Kidney capillary endothelial cell (primary cell): ENCODE measurements at regions not wholly inside any gene's neighbourhood (a gene's known extent, or its start where the extent isn't known, plus 50 kb on each side); places are given as distances from the start of the nearest gene placed in this dataset.
A peak's percentile ranks its signal among the peaks of the same experiment; 100 is the strongest.

ENCODE experiments used
- DNase-seq: peaks from one replicate; pipeline ENCODE4 v3.0.0-alpha.2; 2018; ENCODE audit warnings: low spot score

DNA sequence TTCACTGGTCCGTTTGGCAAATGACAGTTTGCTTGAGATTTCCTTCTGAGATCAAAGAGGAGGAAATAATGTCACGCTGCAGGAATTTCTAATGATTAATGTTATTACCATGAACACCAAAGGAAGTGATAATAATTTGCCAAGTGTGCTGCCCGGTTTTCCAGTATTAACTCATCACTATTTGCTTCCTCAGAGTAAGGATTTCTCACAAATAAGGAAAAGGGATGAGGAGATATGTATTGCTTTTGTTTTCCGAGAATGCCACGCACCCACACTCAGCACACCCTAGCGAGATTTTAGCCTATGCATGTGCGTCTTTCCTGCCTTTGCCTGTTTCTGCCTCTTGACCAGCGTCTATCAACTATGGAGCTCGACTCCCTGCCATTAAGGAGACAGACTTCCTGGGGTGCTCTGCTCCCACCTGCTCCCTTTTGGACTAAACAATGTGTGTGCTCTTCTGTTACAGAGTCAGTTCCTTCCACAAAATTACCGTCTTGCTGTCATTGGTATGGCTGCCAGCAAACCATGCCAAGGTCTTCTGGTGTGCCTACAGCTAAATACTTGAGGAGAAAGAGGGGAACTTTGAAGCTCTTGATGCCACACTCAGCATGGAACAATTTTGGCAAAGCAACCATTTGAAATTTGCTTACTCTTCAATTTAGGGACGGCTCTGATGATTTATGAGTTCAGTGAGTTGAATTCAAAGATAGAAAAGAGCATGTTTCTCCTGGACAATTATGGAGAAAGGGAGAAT is 393.1 kb upstream of the ZFP42 start:
- peak; percentile 88 for DNase-seq

DNA sequence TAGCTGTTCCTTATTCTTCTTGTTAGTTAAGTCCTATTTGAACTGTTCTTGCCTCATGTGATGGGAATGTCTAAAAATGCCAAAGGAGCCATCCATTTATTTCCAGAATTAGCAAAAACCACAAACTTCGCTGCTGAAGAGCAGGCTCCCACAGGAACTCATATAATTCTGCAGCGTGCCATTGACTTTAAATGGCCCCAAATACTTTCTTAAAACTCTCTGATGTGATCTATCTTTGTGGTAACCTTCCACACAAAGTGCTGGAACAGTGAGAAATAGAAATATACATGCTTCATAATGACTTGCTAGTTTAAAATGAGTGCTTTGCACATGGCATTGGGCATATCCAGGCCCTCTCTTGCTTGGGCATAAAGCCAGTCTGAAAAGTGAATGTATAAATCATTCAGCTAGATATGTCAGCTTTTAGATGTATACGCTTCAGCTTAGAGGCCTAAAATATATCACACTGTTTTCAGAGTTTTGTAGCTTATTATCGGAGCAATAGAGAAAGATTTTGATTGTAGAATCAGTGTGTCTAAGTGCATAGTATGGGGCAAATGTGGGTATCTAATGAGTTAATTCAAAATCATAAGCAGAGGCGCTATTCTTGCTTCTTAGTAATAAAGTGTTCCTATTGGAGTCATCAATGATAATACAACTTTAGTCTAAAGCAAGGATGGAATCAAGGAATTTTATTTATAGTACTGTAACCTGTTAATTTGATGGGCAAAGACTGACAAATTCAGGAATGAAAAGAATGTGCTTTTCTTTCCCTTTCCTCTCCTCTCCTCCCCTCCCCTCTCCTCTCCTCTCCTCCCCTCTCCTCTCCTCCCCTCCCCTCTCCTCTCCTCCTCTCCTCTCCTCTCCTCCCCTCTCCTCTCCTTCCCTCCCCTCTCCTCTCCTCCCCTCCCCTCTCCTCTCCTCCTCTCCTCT is 392.2 kb upstream of the ZFP42 start:
- no peak for DNase-seq

DNA sequence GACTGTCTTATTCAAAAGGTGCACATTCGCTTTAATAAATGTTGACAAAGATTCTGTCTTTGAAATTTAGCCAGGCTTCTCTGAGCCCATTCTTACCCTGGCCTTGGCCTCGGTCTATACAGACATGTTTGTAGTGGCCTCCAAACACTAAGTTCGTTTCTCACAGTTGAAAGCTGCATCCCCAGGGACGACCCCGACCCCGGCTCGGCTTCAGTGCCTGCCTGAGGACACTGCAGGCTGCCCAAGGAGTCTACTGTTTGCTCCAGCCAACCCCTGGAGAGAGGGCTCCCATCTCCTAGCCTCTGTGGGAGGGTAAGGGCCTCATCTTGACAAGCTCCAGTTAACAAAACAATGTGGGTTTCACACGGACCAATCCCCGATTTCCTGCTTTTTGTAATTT is 390.6 kb upstream of the ZFP42 start:
- DNase-seq, result no peak

DNA sequence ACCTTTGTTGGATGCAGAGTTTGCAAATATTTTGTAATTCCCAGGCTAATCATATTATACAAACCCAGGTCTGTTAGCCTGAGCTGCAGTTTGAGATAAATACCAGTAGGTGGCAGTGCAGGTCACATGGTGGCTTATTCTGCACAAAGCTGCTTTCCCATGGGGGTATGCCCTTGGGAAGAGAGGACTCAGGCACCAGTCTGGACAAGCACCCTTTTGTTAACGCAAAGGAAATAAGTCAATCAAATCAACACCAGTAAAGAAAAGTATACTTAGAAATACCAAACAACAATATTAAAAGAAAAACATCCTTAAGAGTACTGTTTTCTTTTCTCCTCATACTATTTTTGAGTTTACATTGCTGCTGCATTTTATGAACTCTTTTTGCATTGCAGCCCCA is 389.0 kb upstream of the ZFP42 start:
- peak; percentile 55 for DNase-seq

DNA sequence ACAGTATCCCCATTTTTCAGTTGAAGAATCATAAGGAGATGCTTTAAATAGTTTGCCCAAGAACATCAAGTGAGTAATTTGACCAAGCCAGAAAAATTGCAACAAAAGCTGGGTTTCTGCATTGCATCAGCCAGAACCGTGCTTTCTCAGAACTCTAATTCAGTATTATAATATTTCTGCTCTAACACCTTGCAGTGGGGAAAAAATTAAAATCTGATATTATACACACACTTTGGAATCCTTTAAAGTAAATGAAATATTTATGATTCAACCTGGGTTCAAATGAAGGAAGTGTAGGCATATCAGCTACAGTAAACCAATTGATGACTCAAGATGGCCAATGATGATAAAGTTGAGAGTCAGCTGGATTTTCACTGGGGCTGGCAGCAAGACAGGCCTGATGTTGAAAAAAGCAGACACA is 387.6 kb upstream of the ZFP42 start:
- no peak for DNase-seq

DNA sequence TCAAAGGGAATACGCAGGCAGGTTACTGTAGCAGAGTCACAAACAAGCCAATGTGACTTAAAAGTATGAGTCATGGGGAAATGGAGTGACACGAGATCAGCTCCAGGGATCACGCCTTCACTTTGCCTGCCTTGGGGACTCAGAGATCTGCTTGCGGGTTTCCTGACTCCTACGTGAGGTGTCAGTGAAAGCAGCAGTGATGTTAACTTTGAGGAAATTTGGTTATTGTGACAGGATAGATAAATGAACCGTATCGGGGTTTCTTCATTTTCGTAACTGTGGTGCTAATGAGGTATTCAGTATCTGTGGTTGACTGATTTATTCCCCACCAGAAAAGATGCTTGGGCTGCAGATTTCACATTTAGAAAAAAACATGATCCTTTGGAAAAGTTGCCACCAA is 383.3 kb upstream of the ZFP42 start:
- peak; percentile 17 for DNase-seq

DNA sequence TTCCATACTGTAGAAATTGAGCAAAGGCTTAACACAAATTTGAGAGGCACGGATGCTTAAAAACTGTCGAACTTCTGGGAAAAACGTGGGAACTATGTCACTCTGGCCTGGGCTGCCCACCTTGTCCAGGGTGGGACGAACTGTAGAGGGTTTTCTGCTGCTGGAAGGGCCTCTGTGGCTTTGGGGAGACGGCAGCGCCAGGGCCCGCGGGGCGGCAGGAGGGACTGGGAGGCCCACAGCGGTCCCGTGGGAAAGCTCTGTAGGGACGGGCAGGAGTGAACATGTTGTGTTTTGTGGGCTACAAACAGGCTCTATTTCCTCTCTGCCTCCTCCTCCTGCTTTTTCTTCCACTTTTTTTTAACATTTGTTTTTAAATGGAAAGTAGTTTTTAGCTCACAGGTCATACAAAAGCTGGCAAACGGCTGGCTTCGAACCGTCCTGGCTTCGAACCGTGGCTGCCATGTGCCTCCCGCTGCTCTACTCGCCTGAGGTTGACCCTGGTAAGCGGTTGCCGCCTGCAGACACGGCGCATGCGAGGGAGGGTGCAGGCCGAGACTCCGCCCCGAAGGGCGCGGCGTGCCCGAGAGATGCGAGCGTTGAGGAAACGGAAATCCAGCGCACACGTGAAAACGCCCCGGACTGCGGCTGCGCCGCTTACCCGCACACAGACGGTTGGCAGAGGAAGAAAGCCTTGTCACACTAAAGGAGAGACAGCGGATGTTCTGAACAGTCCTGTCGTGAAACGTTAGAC is 382.3 kb upstream of the ZFP42 start:
- no peak for DNase-seq

DNA sequence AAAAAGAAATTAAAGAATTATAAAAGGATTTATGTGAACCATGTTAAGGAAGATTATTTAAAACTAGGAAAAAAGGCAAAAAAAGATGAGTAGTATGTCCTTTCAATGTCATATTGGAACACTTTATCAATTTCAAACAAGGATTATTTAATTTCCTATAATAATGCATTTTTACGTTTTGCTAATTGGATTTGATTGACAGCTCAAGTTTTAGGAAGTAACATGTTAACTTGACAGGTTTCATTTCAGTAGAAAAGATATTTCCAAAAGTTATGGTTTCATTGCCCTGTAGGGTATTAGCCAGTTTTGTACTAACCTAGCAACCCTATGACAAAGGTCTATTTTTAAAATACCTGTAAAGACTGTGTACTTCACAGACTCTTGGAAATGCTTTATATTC is 379.6 kb upstream of the ZFP42 start:
- no peak for DNase-seq

DNA sequence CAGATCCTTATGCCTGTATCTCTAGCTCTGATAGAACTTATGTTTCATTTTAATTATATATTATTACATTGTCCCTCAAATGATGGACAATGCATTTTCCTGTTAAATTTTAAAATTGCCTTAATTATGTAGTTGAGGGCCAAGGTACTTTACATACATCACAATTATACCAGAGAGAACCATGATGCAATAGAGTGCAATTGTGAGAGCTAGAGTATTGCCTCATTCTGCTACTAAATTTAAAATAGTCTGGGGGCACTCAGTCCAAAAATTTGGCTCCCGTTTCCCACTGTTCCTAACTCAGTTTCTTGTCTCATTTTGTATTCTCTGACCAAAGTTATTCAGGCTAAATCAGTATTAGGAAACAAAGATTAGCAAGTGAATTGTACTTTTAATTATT is 378.5 kb upstream of the ZFP42 start:
- no peak for DNase-seq

DNA sequence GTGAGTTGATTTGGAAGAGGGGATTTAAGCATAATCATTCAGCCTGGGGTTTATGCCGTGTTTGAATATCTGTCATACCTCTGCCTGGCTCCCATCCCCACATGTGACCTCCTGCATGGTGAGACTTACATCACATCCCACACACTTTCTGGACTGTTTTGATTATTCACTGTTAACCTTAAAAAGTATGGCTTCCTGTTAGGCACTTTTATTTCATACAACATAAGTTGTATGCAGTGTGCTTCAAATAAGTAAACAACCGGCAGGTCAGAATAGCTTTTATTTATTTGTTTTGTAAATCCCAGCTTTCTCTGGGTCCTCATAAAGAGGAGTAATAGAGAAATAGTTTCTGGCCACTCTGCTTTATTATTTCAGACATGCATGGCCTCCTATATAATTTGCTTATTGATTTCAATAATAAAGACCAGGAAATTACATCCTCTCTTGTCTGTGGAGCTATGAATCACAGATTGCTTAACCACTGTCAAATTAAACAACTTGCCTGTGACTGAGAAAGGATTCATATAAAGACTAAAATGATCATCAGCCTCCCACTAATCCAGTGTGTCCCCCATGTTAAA is 376.8 kb upstream of the ZFP42 start:
- no peak for DNase-seq

DNA sequence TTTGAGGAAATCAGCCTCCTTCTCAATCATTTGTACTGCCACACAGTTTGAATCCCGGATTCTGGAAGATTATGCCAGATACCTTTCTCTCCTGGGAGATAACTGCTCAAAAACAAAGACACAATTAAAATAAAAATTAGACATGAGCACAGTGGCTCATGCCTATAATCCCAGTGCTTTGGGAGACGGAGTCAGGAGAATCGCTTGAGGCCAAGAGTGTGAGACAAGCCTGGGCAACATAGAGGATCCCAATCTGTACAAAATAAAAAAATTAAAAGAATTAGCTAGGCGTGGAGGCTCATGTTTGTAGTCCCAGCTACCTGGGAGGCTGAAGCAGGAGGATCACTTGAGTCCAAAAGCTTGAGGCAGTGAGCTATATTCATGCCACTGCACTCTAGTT is 376.3 kb upstream of the ZFP42 start:
- DNase-seq, result no peak

DNA sequence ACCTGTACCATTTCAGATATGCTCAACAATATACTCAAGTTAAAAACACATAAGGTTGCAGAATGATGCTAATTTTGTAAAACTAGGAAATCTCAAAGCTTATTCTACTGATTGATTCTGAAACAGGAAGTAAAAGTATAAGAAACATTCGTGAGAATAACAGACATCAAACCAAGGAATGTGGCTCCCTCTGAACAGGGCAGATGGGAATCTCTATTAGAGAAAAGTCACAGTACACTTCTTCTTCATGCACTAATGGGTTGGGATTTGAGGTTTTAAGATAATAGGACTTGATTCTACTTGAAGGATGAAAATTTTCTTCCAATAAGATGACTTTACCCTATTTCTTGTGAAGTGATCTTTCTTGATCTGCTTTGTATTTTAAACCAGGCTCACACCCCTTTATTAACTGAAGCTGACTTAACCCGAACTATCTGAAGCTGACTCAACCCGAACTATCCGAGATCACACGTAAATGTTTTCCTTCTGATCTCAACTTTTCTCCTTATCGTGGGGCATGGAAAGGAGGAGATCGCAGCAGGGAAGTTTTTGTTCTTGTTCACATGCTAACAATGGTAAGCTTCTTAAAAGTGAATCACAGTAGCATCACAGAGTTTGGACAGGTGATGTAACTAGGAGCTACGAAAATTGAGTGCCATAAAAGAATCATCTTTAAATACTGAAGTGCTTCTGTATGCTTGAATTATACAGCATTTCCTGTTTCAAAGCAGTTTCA is 363.1 kb upstream of the ZFP42 start:
- DNase-seq, result no peak

DNA sequence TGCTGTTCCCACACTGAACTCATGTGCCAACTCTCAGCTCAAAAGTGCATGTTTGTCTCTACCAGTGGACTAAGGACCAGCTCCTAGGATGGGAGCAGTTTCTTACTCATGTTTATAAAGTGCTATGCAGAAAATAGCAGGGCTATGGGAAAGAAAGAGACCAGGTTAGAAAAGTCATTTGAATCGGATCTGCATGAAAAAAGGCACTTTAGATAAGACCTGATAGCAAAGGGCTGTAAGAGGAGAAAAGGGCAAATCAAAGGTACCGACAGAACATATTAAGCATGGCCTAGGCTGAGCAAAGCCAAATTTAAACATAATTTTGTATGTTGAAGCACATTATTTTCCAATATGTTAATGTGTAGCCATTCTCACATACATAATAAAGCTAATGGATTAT is 362.3 kb upstream of the ZFP42 start:
- no peak for DNase-seq

DNA sequence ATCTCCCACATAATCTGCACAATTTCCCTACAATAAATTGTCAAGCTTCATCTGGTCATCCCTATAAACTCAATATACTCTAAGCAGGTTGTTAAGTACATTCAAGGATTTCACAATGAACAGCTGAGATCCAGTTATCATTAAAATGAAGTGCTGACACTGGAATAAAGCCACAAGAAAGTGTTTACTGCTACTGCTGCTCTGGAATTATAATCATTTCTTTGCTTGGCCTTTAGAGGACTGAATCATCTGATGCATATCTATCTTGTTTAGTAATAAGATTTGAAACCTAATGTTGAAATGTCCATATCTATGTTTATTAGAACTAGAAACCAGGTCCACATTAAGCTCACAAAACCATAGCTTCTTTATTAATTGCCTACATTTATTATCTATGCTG is 338.6 kb upstream of the ZFP42 start:
- no peak for DNase-seq

DNA sequence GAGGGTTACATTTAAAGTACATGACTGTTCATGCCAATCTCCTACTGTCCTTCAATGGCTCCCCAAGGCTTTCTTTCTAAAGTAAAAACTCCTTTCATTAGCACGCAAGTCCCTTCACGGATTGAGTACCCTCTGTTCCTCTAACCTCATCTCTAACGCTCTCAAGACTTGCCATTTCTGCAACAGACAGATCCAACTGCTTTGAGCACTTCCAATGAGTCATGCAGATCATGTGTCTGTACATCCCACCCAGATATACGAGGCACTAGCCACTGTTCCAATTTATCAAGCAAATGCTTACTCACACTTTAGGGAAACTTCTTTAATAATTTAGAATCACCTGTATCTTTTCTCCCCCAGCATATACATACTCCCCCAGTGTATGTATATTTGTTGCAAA is 332.5 kb upstream of the ZFP42 start:
- no peak for DNase-seq

DNA sequence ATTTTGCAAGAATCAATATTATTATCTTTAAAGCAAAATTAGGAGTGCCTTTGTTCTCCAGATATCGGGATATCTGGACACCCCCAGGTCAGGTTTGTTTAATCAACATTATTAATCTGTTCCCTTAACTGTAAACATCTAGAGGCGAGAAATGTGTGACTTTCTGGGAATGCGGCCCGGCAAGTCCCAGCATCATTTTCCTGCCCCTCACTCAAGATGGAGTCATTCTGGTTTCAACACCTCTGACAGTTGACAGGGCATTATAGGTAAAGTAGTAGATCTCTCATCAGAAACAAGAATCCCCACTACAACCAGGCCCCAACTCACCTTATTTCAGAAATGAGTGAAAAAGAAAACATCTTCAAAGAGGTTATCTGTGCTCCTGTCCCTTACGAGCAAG is 331.6 kb upstream of the ZFP42 start:
- no peak for DNase-seq

DNA sequence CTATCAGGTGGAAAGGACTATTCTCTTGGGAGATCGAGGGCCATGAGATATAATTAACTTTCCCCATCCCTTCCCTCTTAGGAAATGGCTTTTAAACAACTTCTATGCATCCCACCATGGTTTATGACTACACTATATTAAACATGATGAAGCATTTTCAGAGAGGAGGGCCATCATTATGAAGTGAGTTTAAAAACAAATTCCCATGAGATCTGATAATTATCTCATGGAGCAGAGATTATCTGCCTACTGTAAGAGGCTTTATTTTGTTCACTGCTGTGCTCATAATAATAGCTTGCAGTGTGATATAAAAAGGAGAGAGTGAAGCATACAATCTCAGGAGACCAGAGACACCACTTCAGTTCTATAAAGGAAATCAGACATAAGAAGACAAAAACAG is 330.5 kb upstream of the ZFP42 start:
- no peak for DNase-seq

DNA sequence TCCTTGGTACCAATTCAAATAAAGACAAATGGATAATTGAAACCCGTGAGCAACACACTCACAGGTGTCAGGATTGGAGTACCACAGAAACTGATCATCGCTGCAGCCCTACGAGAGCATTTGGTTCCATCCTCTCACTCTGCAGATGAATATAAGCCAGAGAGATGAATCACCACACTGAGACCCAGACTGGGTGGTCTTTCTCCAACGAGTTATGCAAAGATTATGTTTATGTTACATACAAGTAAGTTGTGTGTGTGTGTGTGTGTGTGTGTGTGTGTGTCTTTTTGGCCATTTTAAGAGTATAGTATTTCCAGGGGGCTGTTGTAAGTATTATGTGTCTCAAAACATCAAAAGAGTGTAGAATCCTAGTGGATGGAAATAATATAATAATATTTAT is 329.5 kb upstream of the ZFP42 start:
- DNase-seq, result no peak

DNA sequence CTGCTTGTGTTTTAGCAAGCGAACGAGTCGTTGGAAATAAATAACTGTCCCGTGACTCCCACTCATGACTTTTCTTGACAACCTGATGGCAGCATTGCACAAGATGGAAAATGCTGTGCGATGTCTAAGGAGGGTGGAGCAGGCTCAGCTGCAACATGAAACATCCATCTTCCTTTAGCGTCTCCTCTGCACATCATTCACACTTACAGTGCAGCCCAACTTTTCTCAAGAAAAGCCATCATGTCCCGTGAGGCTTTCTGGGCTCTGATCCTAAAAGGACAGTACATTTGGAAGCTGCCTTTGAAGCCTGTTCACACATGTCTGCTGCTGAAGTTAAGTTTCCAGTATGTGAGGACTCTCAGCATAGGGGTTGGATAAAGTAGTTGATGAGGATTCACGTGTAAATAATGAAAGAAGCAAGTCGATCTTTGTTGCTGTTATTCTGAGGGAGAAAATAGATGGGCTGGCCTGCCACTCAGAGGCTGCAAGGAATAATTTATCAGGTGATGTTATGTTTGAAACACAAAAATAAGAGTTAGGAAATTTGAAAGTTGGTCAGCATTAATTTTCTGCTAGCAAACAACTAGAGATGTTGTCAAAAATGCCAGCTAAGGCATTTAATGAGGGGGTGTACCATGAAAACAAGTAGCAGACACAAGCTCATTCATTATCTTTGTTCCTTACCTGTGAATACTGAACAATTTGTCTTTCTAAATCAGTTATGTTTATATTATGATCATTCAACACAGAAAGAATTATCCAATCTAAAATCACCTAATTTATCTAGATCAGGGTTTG is 328.7 kb upstream of the ZFP42 start:
- DNase-seq, result no peak

DNA sequence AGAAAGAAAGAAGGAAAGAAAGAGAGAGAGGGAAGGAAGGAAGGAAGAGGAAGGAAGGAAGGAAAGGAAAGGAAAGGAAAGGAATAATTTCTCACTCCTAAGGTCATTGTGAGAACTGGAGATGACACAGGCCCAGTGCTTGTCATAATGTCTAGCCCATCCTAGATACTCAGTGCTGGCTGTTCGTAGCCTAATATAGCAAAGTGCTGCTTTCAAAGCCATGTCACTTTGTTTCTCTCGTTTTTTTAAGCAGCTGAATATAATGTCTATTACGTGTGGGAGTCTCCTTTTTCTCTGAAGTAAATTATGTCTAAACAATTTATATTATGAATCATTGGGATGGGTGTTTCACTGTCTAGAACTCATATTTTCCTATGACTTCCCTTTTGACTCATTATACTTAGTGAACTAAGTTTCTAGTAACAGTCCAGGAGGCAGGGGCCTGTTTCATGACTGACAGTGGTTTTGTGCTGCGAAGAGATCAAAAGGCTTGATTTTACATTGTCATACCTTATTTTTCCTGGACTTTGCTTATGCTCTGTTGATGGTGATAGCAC is 327.0 kb upstream of the ZFP42 start:
- no peak for DNase-seq
